H1 (cell line): ENCODE measurements at regions not wholly inside any gene's neighbourhood (a gene's known extent, or its start where the extent isn't known, plus 50 kb on each side); places are given as distances from the start of the nearest gene placed in this dataset.

Experiments
- CTCF ChIA-PET: fragments of 300-600 bp; sonication (Branson Sonifier 250); formaldehyde crosslinking; loops from one replicate; lab custom pipeline; 2021; ENCODE audit not compliant: partially characterized antibody; lab: Charles Lee
- POLR2A ChIA-PET: fragments of 300-600 bp; sonication (Branson Sonifier 250); formaldehyde crosslinking; loops from one replicate; lab custom pipeline; 2021; ENCODE audit warnings: inconsistent platforms; ENCODE audit not compliant: partially characterized antibody; lab: Charles Lee
- DNase-seq, 2 experiments: peaks; one replicate each; pipeline versions ENCODE4 v3.0.0 to v3.0.0-alpha.2; 2010 to 2022; ENCODE audit warnings: low spot score in 2 of 2, low read depth in 1 of 2, mixed read lengths in 1 of 2
- FAIRE-seq: peaks from 2 replicates; lab custom pipeline; 2011; peaks lifted over from hg19 to GRCh38; lab: Jason Lieb, UNC
- H2AFZ ChIP-seq: 2 replicates; pipeline ENCODE4 v1.8.1; 2012; ENCODE audit warnings: low read length, inconsistent platforms
- H2AK5ac ChIP-seq: 2 replicates; pipeline ENCODE4 v1.6.1; 2013; ENCODE audit warnings: low read depth, low read length
- H2BK120ac ChIP-seq: replicated peaks from 2 replicates; pipeline ENCODE3; 2013; ENCODE audit warnings: low read depth, low read length, inconsistent platforms
- H2BK12ac ChIP-seq: 2 replicates; pipeline ENCODE4 v1.6.1; 2013; ENCODE audit warnings: low read depth, low read length
- H2BK15ac ChIP-seq: 2 replicates; pipeline ENCODE4 v1.6.1; 2013; ENCODE audit warnings: low read length
- H2BK20ac ChIP-seq: 2 replicates; pipeline ENCODE4 v1.6.1; 2013; ENCODE audit warnings: low read length
- H2BK5ac ChIP-seq: 2 replicates; pipeline ENCODE4 v1.6.1; 2013; ENCODE audit warnings: low read depth, low read length
- H3K14ac ChIP-seq: 2 replicates; pipeline ENCODE4 v1.6.1; 2013; ENCODE audit warnings: inconsistent platforms; ENCODE audit not compliant: insufficient read length
- H3K18ac ChIP-seq: 2 replicates; pipeline ENCODE4 v1.6.1; 2013; ENCODE audit warnings: low read length; ENCODE audit errors: extremely low read depth
- H3K23ac ChIP-seq: 2 replicates; pipeline ENCODE4 v1.6.1; 2013; ENCODE audit warnings: inconsistent platforms; ENCODE audit not compliant: insufficient read length
- H3K23me2 ChIP-seq: 2 replicates; pipeline ENCODE4 v1.6.1; 2013; ENCODE audit warnings: low read depth, low read length
- H3K27ac ChIP-seq: 2 replicates; pipeline ENCODE4 v1.6.1; 2011; ENCODE audit warnings: low read depth, low read length, inconsistent platforms
- H3K27me3 ChIP-seq, 4 experiments: replicated peaks in 1 of 4; 1 replicate in 1 of 4; 2 replicates in 3 of 4; pipeline versions ENCODE4 v1.6.1 to v1.8.1; 2011 to 2013; ENCODE audit warnings: low read length in 3 of 4, mild to moderate bottlenecking in 3 of 4, inconsistent platforms in 2 of 4, mixed read lengths in 2 of 4, moderate library complexity in 1 of 4; ENCODE audit not compliant: control insufficient read depth in 3 of 4, insufficient read depth in 3 of 4; ENCODE audit errors: extremely low read depth in 1 of 4
- H3K36me3 ChIP-seq, 4 experiments: 2 replicates each; pipeline versions ENCODE4 v1.6.1 to v1.8.1; 2011 to 2013; ENCODE audit warnings: mild to moderate bottlenecking in 4 of 4, low read length in 3 of 4, moderate library complexity in 2 of 4, control low read depth in 1 of 4, inconsistent platforms in 1 of 4; ENCODE audit not compliant: insufficient read depth in 4 of 4, control insufficient read depth in 2 of 4
- H3K4ac ChIP-seq: replicated peaks from 2 replicates; pipeline ENCODE3; 2013; ENCODE audit warnings: low read length, low read depth, mixed read lengths, inconsistent platforms; ENCODE audit not compliant: insufficient read length
- H3K4me1 ChIP-seq, 4 experiments: replicated peaks in 1 of 4; 1 replicate in 1 of 4; 2 replicates in 3 of 4; pipeline versions ENCODE4 v1.6.1 to v1.8.1; 2011 to 2013; ENCODE audit warnings: low read length in 3 of 4, inconsistent platforms in 2 of 4, mixed read lengths in 1 of 4; ENCODE audit not compliant: insufficient read depth in 4 of 4, control insufficient read depth in 3 of 4
- H3K4me2 ChIP-seq, 2 experiments: 2 replicates each; pipeline versions ENCODE4 v1.6.1 to v1.8.1; 2011 to 2013; ENCODE audit warnings: low read depth in 2 of 2, low read length in 2 of 2, control low read depth in 1 of 2, inconsistent platforms in 1 of 2, mild to moderate bottlenecking in 1 of 2; ENCODE audit not compliant: insufficient read depth in 1 of 2
- H3K4me3 ChIP-seq, 4 experiments: fragments of 200-600, 300-600 bp in 1 of 4; sonication (generic), shearing (Covaris generic), sonication (Bioruptor Twin) in 1 of 4; 2 replicates each; pipeline versions ENCODE4 v1.5.1 to v1.8.1; 2011 to 2016; ENCODE audit warnings: low read length in 4 of 4, low read depth in 3 of 4, control low read depth in 2 of 4, inconsistent platforms in 2 of 4, mild to moderate bottlenecking in 2 of 4, mixed read lengths in 1 of 4, moderate library complexity in 1 of 4; ENCODE audit not compliant: insufficient read depth in 2 of 4; ENCODE audit errors: extremely low read depth in 1 of 4
- H3K56ac ChIP-seq: replicated peaks from 2 replicates; pipeline ENCODE3; 2013; ENCODE audit warnings: low read depth, mild to moderate bottlenecking, mixed read lengths, low read length, inconsistent platforms; ENCODE audit not compliant: insufficient read length
- H3K79me1 ChIP-seq: 2 replicates; pipeline ENCODE4 v1.6.1; 2013; ENCODE audit warnings: low read depth, low read length, control low read depth
- H3K79me2 ChIP-seq, 2 experiments: 2 replicates each; pipeline versions ENCODE4 v1.6.1 to v1.8.1; 2012 to 2013; ENCODE audit warnings: low read length in 2 of 2, mild to moderate bottlenecking in 2 of 2, inconsistent platforms in 1 of 2; ENCODE audit not compliant: insufficient read depth in 2 of 2, control insufficient read depth in 1 of 2
- H3K9ac ChIP-seq, 4 experiments: replicated peaks in 1 of 4; 1 replicate in 1 of 4; 2 replicates in 3 of 4; pipeline versions ENCODE4 v1.6.1 to v1.8.1; 2011 to 2013; ENCODE audit warnings: low read depth in 3 of 4, low read length in 3 of 4, control low read depth in 2 of 4, mild to moderate bottlenecking in 2 of 4, moderate library complexity in 2 of 4, inconsistent platforms in 1 of 4; ENCODE audit errors: extremely low read depth in 1 of 4
- H3K9me3 ChIP-seq, 2 experiments: 2 replicates each; pipeline versions ENCODE4 v1.6.1 to v1.8.1; 2012 to 2013; ENCODE audit warnings: mild to moderate bottlenecking in 2 of 2, moderate library complexity in 2 of 2, control low read depth in 1 of 2, inconsistent platforms in 1 of 2, low read depth in 1 of 2, low read length in 1 of 2, mixed read lengths in 1 of 2; ENCODE audit not compliant: insufficient read depth in 2 of 2
- H4K20me1 ChIP-seq, 2 experiments: replicated peaks in 1 of 2; 2 replicates each; pipeline versions ENCODE3 to v1.8.1; 2011 to 2013; ENCODE audit warnings: inconsistent platforms in 2 of 2, low read length in 2 of 2, mild to moderate bottlenecking in 1 of 2; ENCODE audit not compliant: insufficient read depth in 2 of 2, control insufficient read depth in 1 of 2
- H4K5ac ChIP-seq: 2 replicates; pipeline ENCODE4 v1.6.1; 2013; ENCODE audit warnings: low read length, low read depth, mixed read lengths, inconsistent platforms; ENCODE audit not compliant: insufficient read length
- H4K8ac ChIP-seq: 2 replicates; pipeline ENCODE4 v1.8.0; 2013; ENCODE audit warnings: mild to moderate bottlenecking, moderate library complexity, low read length, inconsistent platforms; ENCODE audit not compliant: insufficient read depth; ENCODE audit errors: extremely low read depth
- H4K91ac ChIP-seq: replicated peaks from 2 replicates; pipeline ENCODE3; 2013; ENCODE audit warnings: low read length, mixed read lengths, inconsistent platforms; ENCODE audit not compliant: insufficient read length
- BRCA1 ChIP-seq: IDR thresholded peaks from 2 replicates; pipeline ENCODE4 v1.6.1; 2012; ENCODE audit warnings: low read depth, low read length, improper control_type of control experiment
- SRF ChIP-seq: IDR thresholded peaks from 2 replicates; pipeline ENCODE4 v1.6.1; 2011; ENCODE audit warnings: mild to moderate bottlenecking, low read depth, low read length, moderate library complexity
- WGBS, 2 experiments: shearing (Covaris generic) in 1 of 2; methylation state at CpG; one replicate each; pipeline versions ENCODE4 v1.1.6 to v1.1.7; 2013 to 2015; ENCODE audit warnings: low lambda C conversion rate in 2 of 2, mixed read lengths in 2 of 2, inconsistent platforms in 1 of 2, low coverage in 1 of 2, missing lambda C conversion rate in 1 of 2; ENCODE audit not compliant: insufficient replicate concordance in 2 of 2, insufficient coverage in 1 of 2, insufficient read length in 1 of 2; ENCODE audit errors: extremely low coverage in 1 of 2, missing lambda C conversion rate in 1 of 2; 5-methylcytosine and 5-hydroxymethylcytosine counted together

DNA sequence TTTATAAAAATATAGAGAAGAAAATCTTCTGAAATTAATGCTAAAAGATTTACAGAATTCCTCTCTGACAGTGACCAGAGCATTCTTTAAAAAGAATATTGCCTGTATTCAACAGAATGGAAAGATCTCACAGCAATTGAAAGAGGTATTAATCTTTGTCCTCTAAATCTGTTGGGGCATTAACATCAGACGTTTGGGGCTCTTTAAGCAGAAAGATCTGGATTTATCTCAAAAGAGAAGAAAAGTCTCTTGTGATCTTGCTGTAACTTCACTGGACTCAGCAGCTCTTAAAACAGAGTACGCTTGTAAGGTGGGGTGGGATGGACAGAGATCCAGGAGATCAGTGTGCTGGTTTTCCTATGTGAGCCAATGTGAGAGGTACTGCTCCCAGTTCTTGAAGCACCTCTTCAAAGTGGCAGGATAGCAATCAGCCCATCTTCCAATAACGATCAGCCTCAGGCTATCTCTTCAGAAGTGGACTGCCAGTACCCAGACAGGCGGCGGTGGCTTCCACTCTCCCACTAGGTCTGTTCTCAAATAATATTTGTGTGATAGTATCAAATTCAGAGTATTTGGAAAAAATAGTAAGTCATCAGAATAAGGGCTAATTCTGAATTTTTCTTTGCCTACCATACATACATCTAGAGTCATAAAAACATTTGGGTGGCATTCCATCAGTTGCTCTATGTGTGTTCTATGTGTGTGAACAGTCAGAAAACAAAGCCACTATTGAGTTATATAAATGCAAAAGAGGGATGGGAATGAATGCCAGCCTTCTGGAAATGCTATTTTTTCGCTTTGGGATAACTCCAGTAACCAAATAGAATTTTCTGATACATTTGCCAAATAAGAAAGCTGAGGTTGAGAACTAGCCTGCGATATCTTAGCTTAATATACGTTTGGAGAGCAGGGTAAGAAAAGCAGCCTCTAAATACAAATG is 237.4 kb upstream of the RGS6 start:
- WGBS, 2 experiments: 88% methylated on average over 8 of the region's 8 CpGs; no CpG with 5 or more reads in 1 of the 2 experiments
- H4K20me1 ChIP-seq: no peaks in the 10 kb centered on the region
- TF ChIP-seq SRF (no peak), BRCA1 (no peak)

More for the DNA sequence above, 237.4 kb upstream of the RGS6 start:
- FAIRE-seq (no peak), DNase-seq (no peak)
- no peak overlapping the region for H3K4me3 ChIP-seq
- no peaks in the 10 kb centered on the region for H3K9me3 ChIP-seq
- H3K9ac ChIP-seq: no peak overlapping the region
- peaks cover 0 to 13% (median 0%) of the 10 kb centered on the region in 4 experiments; a peak in 4 of 8 replicates for H3K36me3 ChIP-seq
- H4K8ac ChIP-seq: no peak overlapping the region
- no peaks in the 10 kb centered on the region for H3K79me1 ChIP-seq
- no peak overlapping the region for H2AFZ ChIP-seq
- ChIA-PET CTCF (no interaction called here), POLR2A (no interaction called here)
- no peak overlapping the region for H4K5ac ChIP-seq
- no peak overlapping the region for H3K4me2 ChIP-seq
- H2BK20ac ChIP-seq: no peak overlapping the region
- H2BK5ac ChIP-seq: no peak overlapping the region
- no peak overlapping the region for H2AK5ac ChIP-seq
- no peaks in the 10 kb centered on the region for H3K79me2 ChIP-seq
- no peak overlapping the region for H2BK12ac ChIP-seq
- no peaks in the 10 kb centered on the region for H3K27me3 ChIP-seq
- no peak overlapping the region for H3K4ac ChIP-seq
- no peak overlapping the region for H3K56ac ChIP-seq
- H4K91ac ChIP-seq: no peak overlapping the region
- H3K4me1 ChIP-seq: peaks cover 0 to 2% (median 0%) of the 10 kb centered on the region in 4 experiments; a peak in 1 of 7 replicates
- no peak overlapping the region for H3K27ac ChIP-seq
- no peak overlapping the region for H3K23ac ChIP-seq
- no peak overlapping the region for H2BK15ac ChIP-seq
- no peaks in the 10 kb centered on the region for H3K23me2 ChIP-seq
- no peak overlapping the region for H3K18ac ChIP-seq
- H3K14ac ChIP-seq: no peak overlapping the region
- H2BK120ac ChIP-seq: no peak overlapping the region
